Type B pancreatic cell (in vitro differentiated cells): ENCODE measurements at regions not wholly inside any gene's neighbourhood (a gene's known extent, or its start where the extent isn't known, plus 50 kb on each side); places are given as distances from the start of the nearest gene placed in this dataset.

Source experiments
- DNase-seq: peaks from one replicate; pipeline ENCODE4 v3.0.0; 2021; ENCODE audit warnings: mixed read lengths; ENCODE audit not compliant: unreplicated experiment; ENCODE audit errors: extremely low spot score
- H3K27ac Mint-ChIP-seq: 2 replicates; pipeline ENCODE4 v1.8.0; 2021; ENCODE audit warnings: mild to moderate bottlenecking, mixed read lengths
- H3K27me3 Mint-ChIP-seq: 2 replicates; pipeline ENCODE4 v1.8.0; 2021; ENCODE audit warnings: mixed read lengths
- H3K36me3 Mint-ChIP-seq: 2 replicates; pipeline ENCODE4 v1.8.0; 2021; ENCODE audit warnings: mixed read lengths
- H3K4me1 Mint-ChIP-seq: one replicate; pipeline ENCODE4 v1.8.0; 2021; ENCODE audit warnings: mixed read lengths; ENCODE audit not compliant: unreplicated experiment
- H3K4me3 Mint-ChIP-seq: 2 replicates; pipeline ENCODE4 v1.8.0; 2021; ENCODE audit warnings: mild to moderate bottlenecking, mixed read lengths
- H3K9me3 Mint-ChIP-seq: 2 replicates; pipeline ENCODE4 v1.8.0; 2021; ENCODE audit warnings: mixed read lengths
- CTCF ChIP-seq: fragments of 200-600 bp; sonication (generic); conservative IDR thresholded peaks from 2 replicates; pipeline ENCODE4 v1.5.0; 2021; ENCODE audit warnings: antibody characterized with exemption, mild to moderate bottlenecking

DNA sequence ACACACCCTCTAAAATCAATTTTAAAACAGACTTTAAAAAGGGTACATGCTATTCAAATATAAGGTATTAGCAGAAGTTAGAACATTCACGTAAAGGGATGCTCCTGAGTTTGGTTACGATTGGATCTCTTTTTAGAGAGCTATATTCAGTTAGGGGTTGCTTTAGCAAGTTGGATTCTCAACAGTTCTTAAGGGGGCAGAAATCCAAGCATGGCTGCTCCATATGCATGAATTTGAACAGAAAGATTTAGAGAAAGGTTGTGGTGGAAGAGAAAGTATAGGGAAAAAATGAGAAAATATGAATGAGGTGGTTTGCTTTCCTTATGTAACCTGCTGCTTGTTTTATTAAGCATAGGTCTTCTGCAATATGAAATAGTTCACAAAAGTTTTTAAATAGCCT is 855.1 kb downstream of the SORCS1 start:
- Mint-ChIP-seq H3K9me3 (no peaks in the 10 kb centered on the region), H3K27me3 (peaks cover 5% of the 10 kb centered on the region), H3K4me1 (peaks cover 12% of the 10 kb centered on the region), H3K4me3 (no peak overlapping the region), H3K36me3 (no peaks in the 10 kb centered on the region), H3K27ac (no peak overlapping the region)
- TF ChIP-seq CTCF, result no peak
- DNase-seq, result no peak

- TF ChIP-seq CTCF, result no peak
- Mint-ChIP-seq H3K4me3 (no peak overlapping the region), H3K27ac (no peak overlapping the region), H3K36me3 (no peaks in the 10 kb centered on the region), H3K9me3 (no peaks in the 10 kb centered on the region), H3K27me3 (no peaks in the 10 kb centered on the region), H3K4me1 (peaks cover 13% of the 10 kb centered on the region)
- DNase-seq, result no peak
These were observed 856.2 kb downstream of the SORCS1 start for GRCh38 chr10:106308284-106308683.

GRCh38 chr10:106304056-106304455 is 860.5 kb downstream of the SORCS1 start:
- no peak for TF ChIP-seq CTCF
- Mint-ChIP-seq H3K27ac (no peak overlapping the region), H3K4me1 (peaks cover 11% of the 10 kb centered on the region), H3K27me3 (no peaks in the 10 kb centered on the region), H3K9me3 (no peaks in the 10 kb centered on the region), H3K36me3 (no peaks in the 10 kb centered on the region), H3K4me3 (no peak overlapping the region)
- DNase-seq, result no peak

GRCh38 chr10:106302961-106303360 is 861.5 kb downstream of the SORCS1 start:
- Mint-ChIP-seq H3K27me3 (no peaks in the 10 kb centered on the region), H3K27ac (no peak overlapping the region), H3K4me3 (no peak overlapping the region), H3K9me3 (no peaks in the 10 kb centered on the region), H3K36me3 (no peaks in the 10 kb centered on the region), H3K4me1 (peaks cover 11% of the 10 kb centered on the region)
- DNase-seq, result no peak
- TF ChIP-seq CTCF, result no peak

GRCh38 chr10:106301146-106301545 is 863.4 kb downstream of the SORCS1 start:
- H3K4me1 Mint-ChIP-seq, result peaks cover 24% of the 10 kb centered on the region
- no peaks in the 10 kb centered on the region for H3K27me3 Mint-ChIP-seq
- no peak for TF ChIP-seq CTCF
- no peak overlapping the region for H3K27ac Mint-ChIP-seq
- H3K9me3 Mint-ChIP-seq, result no peaks in the 10 kb centered on the region
- DNase-seq, result no peak
- H3K4me3 Mint-ChIP-seq, result no peak overlapping the region
- H3K36me3 Mint-ChIP-seq, result no peaks in the 10 kb centered on the region

DNA sequence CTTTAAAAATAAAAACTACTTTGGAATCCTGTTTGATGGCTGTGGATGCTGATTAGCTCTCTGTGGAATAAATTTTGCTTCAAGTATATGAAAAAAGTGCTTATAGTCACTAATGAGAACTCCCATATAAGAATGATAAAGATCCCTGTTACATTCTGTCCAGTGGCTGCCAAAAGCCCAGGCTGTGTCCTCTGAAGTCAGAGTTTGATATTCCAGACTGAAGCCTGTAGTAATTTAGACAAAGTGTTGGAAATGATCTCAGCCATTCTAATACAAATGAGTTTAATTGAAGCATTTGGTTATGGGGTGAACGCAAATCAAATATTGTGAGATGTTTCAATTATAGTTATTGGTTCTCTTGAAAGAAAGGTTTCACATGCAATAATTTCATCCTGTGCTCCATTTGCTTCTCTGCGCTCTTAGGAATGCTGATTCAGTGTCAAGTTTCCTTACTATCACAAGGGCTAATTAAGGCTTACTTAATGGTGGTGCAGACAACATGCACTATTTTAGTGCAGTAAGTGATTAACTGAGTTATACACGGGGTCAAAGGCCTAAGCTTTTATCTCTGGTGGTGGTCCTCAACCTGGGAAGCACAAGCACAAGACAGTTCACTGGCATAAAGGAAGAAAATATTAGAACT is 867.6 kb downstream of the SORCS1 start:
- Mint-ChIP-seq H3K9me3 (no peaks in the 10 kb centered on the region), H3K36me3 (no peaks in the 10 kb centered on the region), H3K4me3 (no peak overlapping the region), H3K27me3 (no peaks in the 10 kb centered on the region), H3K27ac (no peak overlapping the region), H3K4me1 (peaks cover 20% of the 10 kb centered on the region)
- DNase-seq, result no peak
- no peak for TF ChIP-seq CTCF
